Cerebellar cortex (tissue), 1 donor: ENCODE measurements at regions not wholly inside any gene's neighbourhood (a gene's known extent, or its start where the extent isn't known, plus 50 kb on each side); places are given as distances from the start of the nearest gene placed in this dataset.
A peak's percentile ranks its signal among the peaks of the same experiment; 100 is the strongest.

Experiments
- DNase-seq: peaks from one replicate; pipeline ENCODE4 v3.0.0-alpha.2; 2015; ENCODE audit warnings: low spot score

- DNase-seq: no peak
Observed at GRCh38 chr14:22477569-22478194, 111.3 kb downstream of the DAD1 start.

- no peak for DNase-seq
Observed at GRCh38 chr14:22476887-22477286, 112.1 kb downstream of the DAD1 start.

DNA sequence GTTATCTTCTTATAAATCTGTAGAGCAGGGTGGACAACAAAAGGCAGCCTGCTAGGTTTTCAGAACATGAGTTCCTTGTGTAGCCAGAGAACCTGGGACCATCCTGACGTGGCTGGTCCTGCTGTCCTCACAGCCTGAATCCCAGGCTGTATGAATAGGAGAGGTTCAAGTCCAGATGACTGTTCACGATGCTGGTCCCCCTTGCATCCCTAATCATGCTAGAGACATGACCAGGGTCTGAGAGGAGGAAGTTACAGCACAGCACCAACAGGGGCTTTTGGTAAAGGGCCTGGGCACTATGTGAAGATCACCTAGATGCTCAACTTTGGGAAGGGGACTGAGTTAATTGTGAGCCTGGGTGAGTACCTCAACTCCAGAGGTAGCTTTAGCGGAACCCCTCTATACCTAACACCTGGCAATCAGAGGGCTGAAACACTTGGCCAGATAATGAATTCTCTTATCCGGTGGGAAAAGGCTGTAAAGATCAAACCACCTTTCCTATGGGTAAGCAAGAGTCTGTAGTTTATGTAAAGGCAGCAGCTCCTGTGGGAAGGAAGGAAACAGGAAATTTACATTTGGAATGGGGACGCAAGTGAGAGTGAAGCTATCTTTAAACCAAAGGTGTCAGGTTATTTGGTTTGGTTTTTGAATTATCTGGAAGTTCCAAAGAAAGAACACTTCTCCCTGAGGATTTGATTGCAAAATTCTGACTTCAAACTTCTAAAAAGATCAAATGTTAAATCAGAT, 112.8 kb downstream of the DAD1 start:
- no peak for DNase-seq

DNA sequence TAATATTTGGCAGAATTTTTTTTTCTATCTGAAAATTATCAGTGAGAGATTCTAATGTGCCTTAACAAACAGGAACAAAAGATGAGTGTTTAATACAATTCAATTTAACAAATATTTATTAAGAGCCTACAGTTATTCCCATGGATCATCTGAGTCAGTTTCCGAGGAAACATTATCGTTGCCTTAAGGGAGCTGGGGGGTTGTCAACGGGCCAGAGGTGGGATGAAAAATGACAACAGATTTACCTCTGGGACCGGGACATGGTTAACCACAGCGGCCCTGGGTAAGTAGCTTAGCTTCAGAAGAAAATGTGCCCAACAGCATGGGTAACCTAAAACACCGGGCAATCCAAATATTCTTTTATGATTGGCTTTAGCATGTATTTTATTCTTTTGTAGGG, 113.6 kb downstream of the DAD1 start:
- DNase-seq: no peak

GRCh38 chr14:22474730-22475351, 114.2 kb downstream of the DAD1 start:
- DNase-seq: no peak

GRCh38 chr14:22472935-22473854, 115.8 kb downstream of the DAD1 start:
- DNase-seq: peak; percentile 80

GRCh38 chr14:22472466-22472865, 116.6 kb downstream of the DAD1 start:
- DNase-seq: no peak

DNA sequence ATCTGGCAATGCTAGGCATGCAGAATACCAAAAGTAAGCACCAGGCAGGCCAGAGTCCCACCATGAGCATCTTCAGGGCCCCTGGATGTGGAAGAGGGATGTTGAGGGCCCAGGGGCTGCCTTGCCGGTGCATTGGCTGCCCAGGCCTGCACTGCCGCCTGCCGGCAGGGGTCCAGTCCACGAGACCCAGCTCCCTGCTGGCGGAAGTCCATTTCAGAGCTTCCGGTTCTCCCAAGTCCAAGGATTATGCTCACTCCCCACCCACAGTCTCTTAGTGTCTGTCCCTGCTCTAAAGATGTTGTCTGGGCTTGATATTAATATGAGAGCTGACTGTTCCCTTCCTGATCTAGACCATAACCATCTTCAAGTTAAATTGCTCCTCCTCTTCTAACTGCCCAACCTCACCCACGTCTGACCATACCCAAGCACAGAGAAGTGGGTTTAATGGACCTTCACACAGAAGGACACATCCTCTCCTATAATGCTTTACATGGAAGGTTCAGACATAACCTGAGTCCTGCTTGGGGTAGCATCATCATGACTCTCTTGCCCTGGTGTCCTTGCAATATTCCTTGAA, 117.4 kb downstream of the DAD1 start:
- no peak for DNase-seq

DNA sequence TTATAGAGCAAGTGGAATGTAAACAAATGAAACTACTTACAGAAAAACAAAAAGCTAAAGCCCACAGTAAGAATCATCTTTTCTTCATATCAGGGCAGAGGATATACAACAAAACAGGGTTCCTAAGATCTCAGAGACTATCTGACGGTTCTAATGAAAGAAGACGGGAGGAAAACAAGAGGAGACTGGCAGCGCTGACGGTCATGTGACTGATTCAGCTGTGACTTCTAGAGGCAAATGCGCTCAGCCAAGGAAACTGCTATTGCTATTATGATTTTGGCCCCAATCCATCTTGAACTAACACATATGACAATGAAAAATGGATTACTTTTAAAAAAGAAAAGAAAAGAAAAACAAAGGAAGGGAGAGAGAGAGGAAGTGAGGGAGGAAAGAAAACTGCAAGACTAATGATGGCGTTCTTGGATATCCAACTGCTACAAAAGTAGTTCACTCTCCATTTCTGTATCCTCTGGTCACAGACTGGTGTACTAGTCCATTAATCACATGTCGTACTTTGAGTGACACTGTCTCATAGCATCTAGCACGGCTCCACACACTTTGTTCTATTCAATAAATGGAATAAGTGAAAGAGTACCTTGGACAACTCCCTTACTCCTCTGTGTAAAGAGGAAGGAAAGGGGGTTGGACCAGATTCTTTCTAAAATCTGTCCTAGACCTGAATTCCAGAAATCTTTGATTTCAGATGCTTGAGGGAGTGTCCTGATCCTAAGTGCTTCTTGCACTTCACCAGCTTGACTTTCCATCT, 119.3 kb downstream of the DAD1 start:
- no peak for DNase-seq

GRCh38 chr14:22468830-22469229, 120.2 kb downstream of the DAD1 start:
- DNase-seq: no peak

DNA sequence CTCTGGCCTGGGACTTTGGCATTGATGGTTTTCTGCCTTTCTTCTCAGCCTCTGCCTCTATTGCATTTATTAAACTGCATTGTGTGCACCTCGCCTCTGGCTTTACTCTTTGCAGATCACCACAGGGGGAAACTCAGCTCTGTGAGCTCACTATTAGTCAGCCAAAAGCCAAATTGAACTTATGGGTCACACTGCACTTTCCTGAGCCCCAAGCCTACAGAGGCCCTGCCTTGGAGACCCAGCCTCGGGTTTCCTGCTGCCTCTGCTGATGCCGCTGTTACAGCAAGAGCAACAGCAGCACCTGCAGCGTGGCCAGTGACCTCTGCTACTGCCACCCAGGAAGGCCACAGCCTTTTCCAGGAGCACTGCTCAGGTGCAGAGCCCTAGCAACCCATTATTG, 122.5 kb downstream of the DAD1 start:
- no peak for DNase-seq

- DNase-seq: no peak
Observed at GRCh38 chr14:22465201-22465840, 123.7 kb downstream of the DAD1 start.

GRCh38 chr14:22464422-22465142, 124.4 kb downstream of the DAD1 start:
- no peak for DNase-seq

- peak; percentile 80 for DNase-seq
Observed at GRCh38 chr14:22463763-22464173, 125.3 kb downstream of the DAD1 start.

GRCh38 chr14:22462923-22463322, 126.1 kb downstream of the DAD1 start:
- no peak for DNase-seq

- no peak for DNase-seq
Observed at GRCh38 chr14:22460461-22461195, 128.4 kb downstream of the DAD1 start.

GRCh38 chr14:22458737-22459136, 130.3 kb downstream of the DAD1 start:
- no peak for DNase-seq

GRCh38 chr14:22456998-22457594, 131.9 kb downstream of the DAD1 start:
- DNase-seq: no peak

- DNase-seq: no peak
Observed at GRCh38 chr14:22456421-22456820, 132.6 kb downstream of the DAD1 start.
